ENCODE measurements at regions not wholly inside any gene's neighbourhood (a gene's known extent, or its start where the extent isn't known, plus 50 kb on each side); places are given as distances from the start of the nearest gene placed in this dataset.
A peak's percentile ranks its signal among the peaks of the same experiment; 100 is the strongest.

GRCh38 chr4:170242471-170242870 is 152.7 kb upstream of the AADAT start:
- Histone ChIP-seq H3K27me3 (ENCODE audit: insufficient read depth, poor library complexity, severe bottlenecking) (no peaks in the 10 kb centered on the region), H3K27ac (ENCODE audit: poor library complexity, severe bottlenecking) (peak overlapping the region; percentile 74)
- peak; percentile 84 for ATAC-seq (ENCODE audit: low read depth)

GRCh38 chr4:170234800-170235199 is 145.0 kb upstream of the AADAT start:
- no peak overlapping the region for H3K4me3 ChIP-seq (ENCODE audit: severe bottlenecking)
- ATAC-seq (ENCODE audit: low read depth), result no peak
- H3K9me3 ChIP-seq (ENCODE audit: severe bottlenecking), result no peaks in the 10 kb centered on the region

More at GRCh38 chr4:170242471-170242870, 152.7 kb upstream of the AADAT start:
- Histone ChIP-seq H3K9me3 (ENCODE audit: severe bottlenecking) (no peaks in the 10 kb centered on the region), H3K4me1 (ENCODE audit: insufficient read depth, poor library complexity, severe bottlenecking) (peaks cover 24% of the 10 kb centered on the region), H3K4me3 (ENCODE audit: severe bottlenecking) (no peak overlapping the region), H3K36me3 (ENCODE audit: low read depth) (no peaks in the 10 kb centered on the region)
- TF ChIP-seq CTCF (IDR thresholded peaks at IDR 0.05; ENCODE audit: poor library complexity, severe bottlenecking), result no peak
- DNase-seq (ENCODE audit: low spot score), result no peak

GRCh38 chr4:170231377-170231776 is 141.6 kb upstream of the AADAT start:
- no peak for TF ChIP-seq CTCF (IDR thresholded peaks at IDR 0.05; ENCODE audit: poor library complexity, severe bottlenecking)
- ATAC-seq (ENCODE audit: low read depth) (no peak), DNase-seq (ENCODE audit: low spot score) (no peak)
- no peak overlapping the region for H3K4me3 ChIP-seq (ENCODE audit: severe bottlenecking)
- no peak overlapping the region for H3K27ac ChIP-seq (ENCODE audit: poor library complexity, severe bottlenecking)
- H3K4me1 ChIP-seq (ENCODE audit: insufficient read depth, poor library complexity, severe bottlenecking), result no peaks in the 10 kb centered on the region
- H3K36me3 ChIP-seq (ENCODE audit: low read depth), result no peaks in the 10 kb centered on the region
- no peaks in the 10 kb centered on the region for H3K27me3 ChIP-seq (ENCODE audit: insufficient read depth, poor library complexity, severe bottlenecking)
- no peaks in the 10 kb centered on the region for H3K9me3 ChIP-seq (ENCODE audit: severe bottlenecking)

More at GRCh38 chr4:170234800-170235199, 145.0 kb upstream of the AADAT start:
- H3K27ac ChIP-seq (ENCODE audit: poor library complexity, severe bottlenecking), result no peak overlapping the region
- no peaks in the 10 kb centered on the region for H3K36me3 ChIP-seq (ENCODE audit: low read depth)
- H3K4me1 ChIP-seq (ENCODE audit: insufficient read depth, poor library complexity, severe bottlenecking), result no peaks in the 10 kb centered on the region
- TF ChIP-seq CTCF (IDR thresholded peaks at IDR 0.05; ENCODE audit: poor library complexity, severe bottlenecking), result no peak
- DNase-seq (ENCODE audit: low spot score), result no peak
- H3K27me3 ChIP-seq (ENCODE audit: insufficient read depth, poor library complexity, severe bottlenecking), result no peaks in the 10 kb centered on the region

GRCh38 chr4:170230242-170230641 is 140.5 kb upstream of the AADAT start:
- H3K4me3 ChIP-seq (ENCODE audit: severe bottlenecking), result no peak overlapping the region

More at GRCh38 chr4:170230242-170230641, 140.5 kb upstream of the AADAT start:
- Histone ChIP-seq H3K27me3 (ENCODE audit: insufficient read depth, poor library complexity, severe bottlenecking) (no peaks in the 10 kb centered on the region), H3K4me1 (ENCODE audit: insufficient read depth, poor library complexity, severe bottlenecking) (no peaks in the 10 kb centered on the region), H3K27ac (ENCODE audit: poor library complexity, severe bottlenecking) (no peak overlapping the region), H3K36me3 (ENCODE audit: low read depth) (no peaks in the 10 kb centered on the region), H3K9me3 (ENCODE audit: severe bottlenecking) (no peaks in the 10 kb centered on the region)
- no peak for DNase-seq (ENCODE audit: low spot score)
- no peak for TF ChIP-seq CTCF (IDR thresholded peaks at IDR 0.05; ENCODE audit: poor library complexity, severe bottlenecking)
- no peak for ATAC-seq (ENCODE audit: low read depth)
